ENCODE measurements at regions not wholly inside any gene's neighbourhood (a gene's known extent, or its start where the extent isn't known, plus 50 kb on each side); places are given as distances from the start of the nearest gene placed in this dataset.

GRCh38 chrX:20500949-20501348 is 234.2 kb upstream of the RPS6KA3 start:
- DNase-seq (ENCODE audit: extremely low read depth in 1 of 4, low spot score in 3 of 4) = no peak
- Histone ChIP-seq H3K4me2 (ENCODE audit: insufficient read depth, low read length) (no peak overlapping the region), H3K9ac (ENCODE audit: insufficient read depth in 1 of 2, low read depth in 2 of 2, low read length in 2 of 2) (no peak overlapping the region), H3K36me3 (ENCODE audit: control insufficient read depth, insufficient read depth, low read length) (no peaks in the 10 kb centered on the region), H3K9me3 (replicated peaks; ENCODE audit: control insufficient read depth, insufficient read depth, low read depth, low read length) (no peaks in the 10 kb centered on the region), H2AFZ (ENCODE audit: low read depth, low read length) (no peak overlapping the region), H3K9me1 (ENCODE audit: control insufficient read depth, insufficient read depth, low read length) (no peaks in the 10 kb centered on the region), H4K20me1 (replicated peaks; ENCODE audit: control insufficient read depth, insufficient read depth, low read length) (no peaks in the 10 kb centered on the region), H3K27me3 (ENCODE audit: control insufficient read depth in 2 of 2, insufficient read depth in 2 of 2, low read length in 2 of 2) (no peaks in the 10 kb centered on the region), H3K4me3 (no peak overlapping the region), H3K27ac (ENCODE audit: extremely low read depth, low read depth, low read length) (no peak overlapping the region), H3K79me2 (ENCODE audit: control insufficient read depth, insufficient read depth, low read length) (no peaks in the 10 kb centered on the region), H3K4me1 (replicated peaks in 1 of 2; ENCODE audit: control insufficient read depth in 2 of 2, insufficient read depth in 2 of 2, low read length in 2 of 2) (no peaks in the 10 kb centered on the region)
- TF ChIP-seq NCOA4 (IDR thresholded peaks at IDR 0.05; ENCODE audit: partially characterized antibody) (no peak), ZSCAN29 (IDR thresholded peaks at IDR 0.05) (no peak), ZBTB1 (CRISPR knock-in tag; IDR thresholded peaks at IDR 0.05; ENCODE audit: borderline replicate concordance, low read depth) (no peak), CTCFL (IDR thresholded peaks at IDR 0.05; ENCODE audit: borderline replicate concordance, insufficient read depth, low read depth, low read length, poor library complexity, severe bottlenecking) (no peak)
- no peak for FAIRE-seq
- ChIA-PET CTCF (ENCODE audit: low intra/inter-chr PET ratio) (no interaction called here), POLR2A (no interaction called here)
- ATAC-seq = no peak
- intact Hi-C loops (cut with micrococcal nuclease) = no loop called here
- in situ Hi-C loops (cut with MboI) = no loop called here
- no TSS peak for BruUV-seq (replicated peaks)

Measured in K562 (cell line).